Right lobe of liver (tissue), 4 donors: ENCODE measurements at regions not wholly inside any gene's neighbourhood (a gene's known extent, or its start where the extent isn't known, plus 50 kb on each side); places are given as distances from the start of the nearest gene placed in this dataset.

Experiments
- POLR2A ChIP-seq: fragments of 450-650 bp; IDR thresholded peaks from one replicate; pipeline ENCODE4 v1.6.1; 2017; ENCODE audit warnings: antibody characterized with exemption, mild to moderate bottlenecking
- TF ChIP-seq, protein P1 (sequence below), 4 donors: fragments of 200-600 bp in 3 of 4; fragments of 450-650 bp in 1 of 4; IDR thresholded peaks; one replicate each; pipeline versions ENCODE4 v1.5.1 to v1.8.0; 2016 to 2022; ENCODE audit warnings: antibody characterized with exemption in 4 of 4, mild to moderate bottlenecking in 2 of 4
- donor health status: DM: no; HTN: no; CAD: no.
- donor health status: DM: no; HTN: no; CAD: no.
- donor health status: DM: no; HTN: yes; CAD: no.

DNA sequence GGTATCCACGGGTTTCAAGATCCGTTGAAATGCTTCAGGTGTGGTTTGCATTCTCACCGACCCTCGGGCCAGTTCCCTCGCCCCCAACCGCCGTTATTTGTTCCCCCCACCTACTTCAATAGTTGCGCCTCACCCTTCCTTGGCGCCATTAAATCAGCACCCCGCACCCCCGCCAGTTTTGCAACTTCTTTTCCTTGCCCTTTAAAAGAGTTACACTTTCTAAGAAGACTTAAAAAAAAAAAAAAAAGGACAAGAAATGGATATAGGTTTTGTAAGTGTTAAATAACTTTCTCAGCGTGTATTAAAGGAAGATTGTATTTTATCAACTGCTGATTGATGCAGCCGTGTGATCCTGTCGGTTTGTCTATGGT is 87.2 kb downstream of the NR2F2 start:
- TF ChIP-seq POLR2A = no peak
- TF ChIP-seq, protein P1, sequence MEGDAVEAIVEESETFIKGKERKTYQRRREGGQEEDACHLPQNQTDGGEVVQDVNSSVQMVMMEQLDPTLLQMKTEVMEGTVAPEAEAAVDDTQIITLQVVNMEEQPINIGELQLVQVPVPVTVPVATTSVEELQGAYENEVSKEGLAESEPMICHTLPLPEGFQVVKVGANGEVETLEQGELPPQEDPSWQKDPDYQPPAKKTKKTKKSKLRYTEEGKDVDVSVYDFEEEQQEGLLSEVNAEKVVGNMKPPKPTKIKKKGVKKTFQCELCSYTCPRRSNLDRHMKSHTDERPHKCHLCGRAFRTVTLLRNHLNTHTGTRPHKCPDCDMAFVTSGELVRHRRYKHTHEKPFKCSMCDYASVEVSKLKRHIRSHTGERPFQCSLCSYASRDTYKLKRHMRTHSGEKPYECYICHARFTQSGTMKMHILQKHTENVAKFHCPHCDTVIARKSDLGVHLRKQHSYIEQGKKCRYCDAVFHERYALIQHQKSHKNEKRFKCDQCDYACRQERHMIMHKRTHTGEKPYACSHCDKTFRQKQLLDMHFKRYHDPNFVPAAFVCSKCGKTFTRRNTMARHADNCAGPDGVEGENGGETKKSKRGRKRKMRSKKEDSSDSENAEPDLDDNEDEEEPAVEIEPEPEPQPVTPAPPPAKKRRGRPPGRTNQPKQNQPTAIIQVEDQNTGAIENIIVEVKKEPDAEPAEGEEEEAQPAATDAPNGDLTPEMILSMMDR (IDR thresholded peaks at IDR 0.05) = no peak
